ENCODE measurements at regions not wholly inside any gene's neighbourhood (a gene's known extent, or its start where the extent isn't known, plus 50 kb on each side); places are given as distances from the start of the nearest gene placed in this dataset.

DNA sequence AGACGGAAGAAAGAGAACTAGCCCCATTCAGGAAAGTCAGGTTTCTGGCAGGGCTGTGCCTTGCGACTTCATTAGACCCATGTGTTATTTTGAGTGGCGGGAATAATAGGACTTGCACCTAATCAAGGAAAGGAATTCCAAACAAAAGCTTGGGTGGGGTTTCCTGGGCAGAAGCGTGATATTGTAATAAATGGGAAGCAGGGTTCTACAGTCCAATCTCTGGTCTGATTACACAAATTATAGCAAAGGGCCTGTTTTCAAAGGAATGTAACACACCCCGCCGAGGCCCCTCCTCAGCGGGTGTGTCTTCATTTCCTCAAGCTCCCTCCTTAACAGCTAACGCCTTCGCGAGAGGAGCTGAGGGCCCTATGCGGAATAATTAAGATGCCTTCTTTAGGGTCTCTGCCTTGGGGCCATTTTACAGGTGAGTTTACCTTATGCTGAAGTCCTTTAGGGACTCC lies 396.0 kb upstream of the C2CD4B start:
- no peak for TF ChIP-seq POLR2AphosphoS5 (IDR thresholded peaks at IDR 0.05)
- no peak for TF ChIP-seq POLR2A (IDR thresholded peaks at IDR 0.05)
- TF ChIP-seq, protein P1, sequence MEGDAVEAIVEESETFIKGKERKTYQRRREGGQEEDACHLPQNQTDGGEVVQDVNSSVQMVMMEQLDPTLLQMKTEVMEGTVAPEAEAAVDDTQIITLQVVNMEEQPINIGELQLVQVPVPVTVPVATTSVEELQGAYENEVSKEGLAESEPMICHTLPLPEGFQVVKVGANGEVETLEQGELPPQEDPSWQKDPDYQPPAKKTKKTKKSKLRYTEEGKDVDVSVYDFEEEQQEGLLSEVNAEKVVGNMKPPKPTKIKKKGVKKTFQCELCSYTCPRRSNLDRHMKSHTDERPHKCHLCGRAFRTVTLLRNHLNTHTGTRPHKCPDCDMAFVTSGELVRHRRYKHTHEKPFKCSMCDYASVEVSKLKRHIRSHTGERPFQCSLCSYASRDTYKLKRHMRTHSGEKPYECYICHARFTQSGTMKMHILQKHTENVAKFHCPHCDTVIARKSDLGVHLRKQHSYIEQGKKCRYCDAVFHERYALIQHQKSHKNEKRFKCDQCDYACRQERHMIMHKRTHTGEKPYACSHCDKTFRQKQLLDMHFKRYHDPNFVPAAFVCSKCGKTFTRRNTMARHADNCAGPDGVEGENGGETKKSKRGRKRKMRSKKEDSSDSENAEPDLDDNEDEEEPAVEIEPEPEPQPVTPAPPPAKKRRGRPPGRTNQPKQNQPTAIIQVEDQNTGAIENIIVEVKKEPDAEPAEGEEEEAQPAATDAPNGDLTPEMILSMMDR (IDR thresholded peaks at IDR 0.05 in 8 of 11, conservative IDR thresholded peaks at IDR 0.05 in 3 of 11) = no peak
- H3K27me3 ChIP-seq (replicated peaks in 1 of 7) = no peaks in the 10 kb centered on the region
- WGBS, 5 donors = 77 to 82% (median 81%) methylated on average over 11 of the region's 11 CpGs
- intact Hi-C loops (cut with DNase I; ENCODE audit: low total_unique reads) = no loop called here
- H3K27ac ChIP-seq = no peak overlapping the region
- DNase-seq = no peak
- H3K9me3 ChIP-seq = no peaks in the 10 kb centered on the region
- H3K4me3 ChIP-seq = peak overlapping the region in 1 of 8 donors; percentile 8
- no peaks in the 10 kb centered on the region for H3K36me3 ChIP-seq
- H3K4me1 ChIP-seq = no peaks in the 10 kb centered on the region

DNA sequence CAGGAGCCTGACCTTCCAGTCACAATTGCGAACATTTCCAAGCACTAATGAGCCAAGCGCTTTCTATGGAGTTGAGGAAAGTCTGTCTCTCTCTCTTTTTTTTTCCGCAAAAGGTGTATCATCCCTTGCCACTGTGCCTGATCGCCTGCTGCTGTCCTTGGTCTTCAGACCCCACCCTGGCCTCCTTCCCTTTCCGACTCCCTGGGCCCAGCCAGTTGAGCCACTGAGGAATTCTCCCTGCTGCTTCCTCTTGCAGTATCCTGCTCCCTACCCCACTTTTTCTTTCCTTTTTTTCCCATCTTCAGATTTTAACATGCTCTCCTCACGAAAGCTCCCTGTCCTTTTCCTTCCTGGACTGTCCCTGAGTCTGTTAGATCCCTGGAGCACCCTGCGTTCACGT lies 396.5 kb upstream of the C2CD4B start:
- peak overlapping the region in 1 of 8 donors; percentile 8 for H3K4me3 ChIP-seq
- intact Hi-C loops (cut with DNase I; ENCODE audit: low total_unique reads) = no loop called here
- TF ChIP-seq, protein P1 (IDR thresholded peaks at IDR 0.05 in 8 of 11, conservative IDR thresholded peaks at IDR 0.05 in 3 of 11) = no peak
- TF ChIP-seq POLR2AphosphoS5 (IDR thresholded peaks at IDR 0.05) (no peak), POLR2A (IDR thresholded peaks at IDR 0.05) (no peak)
- DNase-seq = no peak
- no peaks in the 10 kb centered on the region for H3K27me3 ChIP-seq (replicated peaks in 1 of 7)
- 74 to 89% (median 84%) methylated on average over 8 of the region's 8 CpGs for WGBS, 5 donors
- H3K9me3 ChIP-seq = no peaks in the 10 kb centered on the region
- no peak overlapping the region for H3K27ac ChIP-seq
- no peaks in the 10 kb centered on the region for H3K4me1 ChIP-seq
- H3K36me3 ChIP-seq = no peaks in the 10 kb centered on the region

DNA sequence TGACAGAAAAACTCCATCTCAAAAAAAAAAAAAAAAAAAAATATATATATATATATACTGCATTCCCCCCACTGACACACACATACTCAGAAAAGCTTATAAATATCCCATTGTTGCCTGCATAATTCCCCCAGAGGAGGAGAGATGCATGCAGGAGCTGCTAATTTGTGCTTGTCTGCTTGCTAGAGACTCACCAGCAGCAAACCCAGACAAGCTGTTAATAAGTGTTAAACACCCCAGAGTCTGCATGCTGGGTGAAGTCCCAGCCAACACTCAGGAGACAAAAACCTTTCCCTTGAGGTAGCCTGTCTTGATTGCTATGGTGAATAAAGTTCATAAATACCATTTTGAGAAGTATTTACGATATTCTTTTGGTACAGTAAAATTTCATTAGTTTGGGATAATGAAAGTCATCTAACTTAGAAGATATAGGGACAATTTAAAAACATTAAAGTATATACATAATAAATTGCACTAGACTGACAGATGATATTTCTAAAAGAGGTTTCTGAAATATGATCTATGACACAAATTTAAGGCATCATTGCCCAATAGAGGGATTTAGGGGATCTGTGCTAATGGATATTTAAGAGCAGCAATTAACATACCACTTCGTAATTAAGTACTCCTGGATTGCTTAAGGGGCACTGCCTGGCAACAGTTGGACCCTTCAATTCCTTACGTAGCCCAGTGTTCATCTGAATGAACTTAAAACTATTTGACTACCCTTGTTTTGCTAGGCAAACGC lies 400.0 kb upstream of the C2CD4B start:
- Histone ChIP-seq H3K27me3 (replicated peaks in 1 of 7) (no peaks in the 10 kb centered on the region), H3K36me3 (no peaks in the 10 kb centered on the region), H3K9me3 (no peaks in the 10 kb centered on the region), H3K4me1 (no peaks in the 10 kb centered on the region), H3K4me3 (no peak overlapping the region), H3K27ac (no peak overlapping the region)
- intact Hi-C loops (cut with DNase I; ENCODE audit: low total_unique reads) = no loop called here
- no peak for DNase-seq
- TF ChIP-seq POLR2AphosphoS5 (IDR thresholded peaks at IDR 0.05) (no peak), POLR2A (IDR thresholded peaks at IDR 0.05) (no peak)
- TF ChIP-seq, protein P1 (IDR thresholded peaks at IDR 0.05 in 8 of 11, conservative IDR thresholded peaks at IDR 0.05 in 3 of 11) = no peak
- WGBS, 5 donors = 78 to 91% (median 85%) methylated on average over 4 of the region's 4 CpGs

DNA sequence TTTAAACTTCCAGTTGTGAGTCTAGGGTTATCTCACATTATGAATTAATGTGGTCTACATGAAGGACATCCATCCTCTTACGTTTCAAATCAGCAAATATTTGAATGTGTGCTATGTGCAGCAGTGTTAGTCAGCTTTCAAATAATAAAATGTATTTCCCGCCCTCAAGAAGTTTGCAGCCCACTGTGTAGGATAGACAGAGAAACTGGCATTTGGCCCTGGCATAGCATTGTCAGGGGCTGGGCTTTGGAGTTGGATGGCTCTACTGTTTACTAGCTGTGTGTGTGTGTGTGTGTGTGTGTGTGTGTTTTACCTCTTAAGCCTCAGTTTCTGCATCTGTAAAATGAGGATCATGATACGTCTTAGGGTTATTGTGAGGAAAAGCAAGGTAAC lies 400.5 kb upstream of the C2CD4B start:
- TF ChIP-seq POLR2A (IDR thresholded peaks at IDR 0.05) (no peak), POLR2AphosphoS5 (IDR thresholded peaks at IDR 0.05) (no peak)
- TF ChIP-seq, protein P1 (IDR thresholded peaks at IDR 0.05 in 8 of 11, conservative IDR thresholded peaks at IDR 0.05 in 3 of 11) = no peak
- no peaks in the 10 kb centered on the region for H3K36me3 ChIP-seq
- no peaks in the 10 kb centered on the region for H3K4me1 ChIP-seq
- H3K27me3 ChIP-seq (replicated peaks in 1 of 7) = no peaks in the 10 kb centered on the region
- no peak for DNase-seq
- no peak overlapping the region for H3K27ac ChIP-seq
- H3K9me3 ChIP-seq = no peaks in the 10 kb centered on the region
- 85 to 96% (median 87%) methylated on average over 3 of the region's 3 CpGs for WGBS, 5 donors
- intact Hi-C loops (cut with DNase I; ENCODE audit: low total_unique reads) = no loop called here
- no peak overlapping the region for H3K4me3 ChIP-seq
